A673 (cell line): ENCODE measurements at regions not wholly inside any gene's neighbourhood (a gene's known extent, or its start where the extent isn't known, plus 50 kb on each side); places are given as distances from the start of the nearest gene placed in this dataset.

Experiments
- BruUV-seq: library from RNA; stranded (reverse); fragments of 400-500 nt; replicated peaks from 2 replicates; lab custom pipeline; 2021; lab: Mats Ljungman, UMichigan
- CTCF ChIA-PET: fragments of 300-600 bp; sonication (Branson Sonifier 250); formaldehyde crosslinking; loops from one replicate; lab custom pipeline; 2022; ENCODE audit warnings: antibody characterized with exemption; lab: Charles Lee
- POLR2A ChIA-PET: fragments of 300-600 bp; sonication (Branson Sonifier 250); formaldehyde crosslinking; loops from one replicate; lab custom pipeline; 2022; ENCODE audit warnings: antibody characterized with exemption; ENCODE audit not compliant: low non-redundant PET; lab: Charles Lee
- DNase-seq: peaks from one replicate; pipeline ENCODE4 v3.0.0-alpha.2; 2015; ENCODE audit warnings: low spot score
- H3K27ac ChIP-seq: fragments of 200-600 bp; sonication (generic); 2 replicates; pipeline ENCODE4 v1.5.1; 2016; ENCODE audit warnings: mixed run types, low read depth, mild to moderate bottlenecking, mixed read lengths, antibody characterized with exemption, low read length; ENCODE audit not compliant: poor library complexity, severe bottlenecking
- H3K27me3 ChIP-seq: fragments of 200-600 bp; sonication (generic); replicated peaks from 2 replicates; pipeline ENCODE4 v1.6.1; 2017; ENCODE audit warnings: mixed run types, low read depth, mild to moderate bottlenecking, mixed read lengths, antibody characterized with exemption, low read length; ENCODE audit not compliant: insufficient read depth, poor library complexity
- H3K36me3 ChIP-seq: fragments of 200-600 bp; sonication (generic); 2 replicates; pipeline ENCODE4 v1.6.1; 2016; ENCODE audit warnings: mixed run types, mild to moderate bottlenecking, mixed read lengths, antibody characterized with exemption, low read length; ENCODE audit not compliant: insufficient read depth, poor library complexity, severe bottlenecking
- H3K4me1 ChIP-seq: fragments of 200-600 bp; sonication (generic); 2 replicates; pipeline ENCODE4 v1.6.1; 2017; ENCODE audit warnings: mixed run types, mild to moderate bottlenecking, mixed read lengths, antibody characterized with exemption, low read length; ENCODE audit not compliant: insufficient read depth, poor library complexity, severe bottlenecking
- H3K4me3 ChIP-seq: fragments of 200-600 bp; sonication (generic); 2 replicates; pipeline ENCODE4 v1.5.1; 2016; ENCODE audit warnings: low read depth, mixed run types, mild to moderate bottlenecking, mixed read lengths, low read length; ENCODE audit not compliant: poor library complexity, severe bottlenecking
- H3K9me3 ChIP-seq: fragments of 200-600 bp; sonication (generic); 2 replicates; pipeline ENCODE4 v1.6.1; 2016; ENCODE audit warnings: mixed run types, low read depth, mild to moderate bottlenecking, mixed read lengths, antibody characterized with exemption, low read length; ENCODE audit not compliant: poor library complexity, severe bottlenecking
- CTCF ChIP-seq: fragments of 300-800, 200-600 bp; sonication (generic); conservative IDR thresholded peaks from 2 replicates; pipeline ENCODE4 v1.5.1; 2017; ENCODE audit warnings: low read depth, mild to moderate bottlenecking, antibody characterized with exemption, low read length, moderate library complexity, mixed read lengths
- EZH2 ChIP-seq: fragments of 200-600 bp; sonication (generic); IDR thresholded peaks from 2 replicates; pipeline ENCODE4 v1.6.1; 2017; ENCODE audit warnings: borderline replicate concordance, low read depth, mild to moderate bottlenecking, mixed read lengths, antibody characterized with exemption, low read length; ENCODE audit not compliant: poor library complexity, severe bottlenecking
- intact Hi-C: fragments of 100-400 bp; cut with micrococcal nuclease; formaldehyde crosslinking; loops from one replicate; pipeline ENCODE4 v1.10.0; 2022; ENCODE audit not compliant: unreplicated experiment

- no peak overlapping the region for H3K27ac ChIP-seq
- no peaks in the 10 kb centered on the region for H3K27me3 ChIP-seq
- no TSS peak for BruUV-seq
- no peaks in the 10 kb centered on the region for H3K9me3 ChIP-seq
- no peak for DNase-seq
- TF ChIP-seq EZH2 = no peak
- TF ChIP-seq CTCF = no peak
- no peaks in the 10 kb centered on the region for H3K4me1 ChIP-seq
- POLR2A ChIA-PET = no interaction called here
- intact Hi-C loops = no loop called here
- no peak overlapping the region for H3K4me3 ChIP-seq
- H3K36me3 ChIP-seq = no peaks in the 10 kb centered on the region
- CTCF ChIA-PET = no interaction called here
Measured at GRCh38 chr4:115844180-115844579, 730.8 kb upstream of the NDST4 start.

GRCh38 chr4:115841871-115842270 is 728.5 kb upstream of the NDST4 start:
- TF ChIP-seq CTCF (no peak), EZH2 (no peak)
- no peak overlapping the region for H3K27ac ChIP-seq
- no peak for DNase-seq
- H3K36me3 ChIP-seq = no peaks in the 10 kb centered on the region
- BruUV-seq = no TSS peak
- ChIA-PET POLR2A (no interaction called here), CTCF (no interaction called here)
- intact Hi-C loops = no loop called here
- no peaks in the 10 kb centered on the region for H3K4me1 ChIP-seq
- no peaks in the 10 kb centered on the region for H3K27me3 ChIP-seq
- H3K4me3 ChIP-seq = no peak overlapping the region
- no peaks in the 10 kb centered on the region for H3K9me3 ChIP-seq

DNA sequence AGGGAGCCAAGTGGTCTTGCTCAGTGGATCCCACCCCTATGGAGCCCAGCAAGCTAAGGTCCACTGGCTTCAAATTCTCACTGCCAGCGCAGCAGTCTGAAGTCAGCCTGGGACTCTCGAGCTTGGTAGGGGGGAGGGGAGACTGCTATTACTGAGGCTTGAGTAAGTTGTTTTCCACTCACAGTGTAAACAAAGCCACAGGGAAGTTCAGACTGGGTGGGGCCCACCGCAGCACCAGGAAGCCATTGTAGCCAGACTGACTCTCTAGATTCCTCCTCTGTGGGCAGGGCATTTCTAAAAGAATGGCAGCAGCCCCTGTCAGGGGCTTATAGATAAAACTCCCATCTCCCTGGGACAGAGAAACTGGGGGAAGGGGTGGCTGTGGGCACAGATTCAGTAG is 721.0 kb upstream of the NDST4 start:
- no peak for DNase-seq
- ChIA-PET CTCF (no interaction called here), POLR2A (no interaction called here)
- intact Hi-C loops = no loop called here
- Histone ChIP-seq H3K27ac (no peak overlapping the region), H3K4me3 (no peak overlapping the region), H3K9me3 (no peaks in the 10 kb centered on the region), H3K4me1 (no peaks in the 10 kb centered on the region), H3K27me3 (no peaks in the 10 kb centered on the region), H3K36me3 (no peaks in the 10 kb centered on the region)
- BruUV-seq = no TSS peak
- TF ChIP-seq CTCF (no peak), EZH2 (no peak)
